ENCODE measurements at regions not wholly inside any gene's neighbourhood (a gene's known extent, or its start where the extent isn't known, plus 50 kb on each side); places are given as distances from the start of the nearest gene placed in this dataset.
"Not testable (repeated sequence)": the region's sequence is repeated elsewhere in the genome, so short reads cannot be mapped to it uniquely, and the experiment has no call there.

- Histone ChIP-seq H4K20me1 (ENCODE audit: control insufficient read depth, insufficient read depth, insufficient read length) (no peaks in the 10 kb centered on the region), H3K56ac (ENCODE audit: insufficient read length, low read depth, low read length) (no peak overlapping the region), H4K5ac (ENCODE audit: insufficient read length, low read depth, low read length) (no peak overlapping the region), H3K27ac (ENCODE audit: insufficient read length, low read depth, low read length) (no peak overlapping the region), H2BK20ac (ENCODE audit: low read depth, low read length, poor library complexity, severe bottlenecking) (no peak overlapping the region), H2BK5ac (ENCODE audit: insufficient read length, low read length) (no peak overlapping the region), H3K18ac (ENCODE audit: insufficient read length, low read depth, low read length) (no peak overlapping the region), H3K9ac (ENCODE audit: extremely low read depth, insufficient read length, low read length) (no peak overlapping the region), H3K23ac (ENCODE audit: insufficient read length, low read depth, low read length) (no peak overlapping the region), H3K23me2 (ENCODE audit: insufficient read length, low read depth, low read length, poor library complexity, severe bottlenecking) (no peaks in the 10 kb centered on the region), H4K8ac (replicated peaks; ENCODE audit: insufficient read length, low read depth, low read length) (no peak overlapping the region), H3T11ph (ENCODE audit: low read length) (no peak overlapping the region), H2AFZ (ENCODE audit: low read length) (no peak overlapping the region), H3K14ac (ENCODE audit: insufficient read depth, low read length) (no peak overlapping the region), H4K91ac (ENCODE audit: insufficient read length, low read depth, low read length) (no peak overlapping the region), H3K27me3 (ENCODE audit: insufficient read depth, low read length) (no peaks in the 10 kb centered on the region), H2BK120ac (ENCODE audit: low read depth, low read length, poor library complexity, severe bottlenecking) (no peak overlapping the region), H2BK12ac (ENCODE audit: insufficient read length, low read depth, low read length) (no peak overlapping the region), H2BK15ac (ENCODE audit: low read depth, low read length) (no peak overlapping the region), H3K9me3 (ENCODE audit: control insufficient read depth, low read depth, low read length) (no peaks in the 10 kb centered on the region), H3K79me1 (ENCODE audit: insufficient read depth, low read depth, low read length, poor library complexity, severe bottlenecking) (no peaks in the 10 kb centered on the region), H3K4me1 (ENCODE audit: insufficient read depth, low read length) (no peaks in the 10 kb centered on the region), H3K4ac (ENCODE audit: low read depth, low read length) (no peak overlapping the region), H3K79me2 (ENCODE audit: insufficient read depth, low read length) (no peaks in the 10 kb centered on the region), H2AK5ac (ENCODE audit: insufficient read length, low read length) (no peak overlapping the region), H3K4me2 (ENCODE audit: insufficient read depth, insufficient read length, low read length) (no peak overlapping the region)
- Mint-ChIP-seq H3K9me3 (peaks cover 35 to 39% of the 10 kb centered on the region in 2 experiments), H3K4me1 (peaks cover 3 to 5% of the 10 kb centered on the region in 2 experiments; a peak in 2 of 4 replicates), H3K4me3 (no peak overlapping the region), H3K27ac (no peak overlapping the region), H3K36me3 (ENCODE audit: insufficient read depth in 1 of 3, low read depth in 3 of 3) (peaks cover 8 to 39% (median 9%) of the 10 kb centered on the region in 3 experiments; a peak in 6 of 7 replicates), H3K27me3 (ENCODE audit: low read depth) (peaks cover 1% of the 10 kb centered on the region; the same call in 1 of the 2 replicates)
- WGBS (ENCODE audit: extremely low coverage, insufficient read length, low lambda C conversion rate), result no CpG with 5 or more reads among the region's 1 CpG
- no peak for TF ChIP-seq CTCF (conservative IDR thresholded peaks at IDR 0.05)
- no peak for DNase-seq
Measured at GRCh38 chr2:8559805-8560204, 122.1 kb upstream of the ID2 start.

GRCh38 chr2:8561692-8562091 is 120.2 kb upstream of the ID2 start:
- H2BK5ac ChIP-seq (ENCODE audit: insufficient read length, low read length); H3K9ac ChIP-seq (ENCODE audit: extremely low read depth, insufficient read length, low read length); H4K5ac ChIP-seq (ENCODE audit: insufficient read length, low read depth, low read length); H3K18ac ChIP-seq (ENCODE audit: insufficient read length, low read depth, low read length); H2AK5ac ChIP-seq (ENCODE audit: insufficient read length, low read length); H3K23me2 ChIP-seq (ENCODE audit: insufficient read length, low read depth, low read length, poor library complexity, severe bottlenecking); H3T11ph ChIP-seq (ENCODE audit: low read length); H3K79me2 ChIP-seq (ENCODE audit: insufficient read depth, low read length); H4K8ac ChIP-seq (replicated peaks; ENCODE audit: insufficient read length, low read depth, low read length); H2BK15ac ChIP-seq (ENCODE audit: low read depth, low read length); H2BK120ac ChIP-seq (ENCODE audit: low read depth, low read length, poor library complexity, severe bottlenecking); H3K4me3 Mint-ChIP-seq; H3K27me3 ChIP-seq (ENCODE audit: insufficient read depth, low read length); H3K27ac ChIP-seq (ENCODE audit: insufficient read length, low read depth, low read length); H3K4me2 ChIP-seq (ENCODE audit: insufficient read depth, insufficient read length, low read length); H4K20me1 ChIP-seq (ENCODE audit: control insufficient read depth, insufficient read depth, insufficient read length); H2BK12ac ChIP-seq (ENCODE audit: insufficient read length, low read depth, low read length); H3K79me1 ChIP-seq (ENCODE audit: insufficient read depth, low read depth, low read length, poor library complexity, severe bottlenecking); H3K23ac ChIP-seq (ENCODE audit: insufficient read length, low read depth, low read length); DNase-seq; H3K9me3 ChIP-seq (ENCODE audit: control insufficient read depth, low read depth, low read length); H3K4me1 ChIP-seq (ENCODE audit: insufficient read depth, low read length); H3K27me3 Mint-ChIP-seq (ENCODE audit: low read depth); H3K56ac ChIP-seq (ENCODE audit: insufficient read length, low read depth, low read length); H3K14ac ChIP-seq (ENCODE audit: insufficient read depth, low read length); H3K27ac Mint-ChIP-seq; H3K4ac ChIP-seq (ENCODE audit: low read depth, low read length); H3K4me1 Mint-ChIP-seq; H4K91ac ChIP-seq (ENCODE audit: insufficient read length, low read depth, low read length); H2AFZ ChIP-seq (ENCODE audit: low read length); H2BK20ac ChIP-seq (ENCODE audit: low read depth, low read length, poor library complexity, severe bottlenecking): not testable (repeated sequence)
- Mint-ChIP-seq H3K9me3 (peaks cover 35 to 39% of the 10 kb centered on the region in 2 experiments), H3K36me3 (ENCODE audit: insufficient read depth in 1 of 3, low read depth in 3 of 3) (peaks cover 8 to 39% (median 9%) of the 10 kb centered on the region in 3 experiments; a peak in 6 of 7 replicates)
- no CpG with 5 or more reads among the region's 2 CpGs for WGBS (ENCODE audit: extremely low coverage, insufficient read length, low lambda C conversion rate)

All from H9 (cell line).